ENCODE measurements at regions not wholly inside any gene's neighbourhood (a gene's known extent, or its start where the extent isn't known, plus 50 kb on each side); places are given as distances from the start of the nearest gene placed in this dataset.

DNA sequence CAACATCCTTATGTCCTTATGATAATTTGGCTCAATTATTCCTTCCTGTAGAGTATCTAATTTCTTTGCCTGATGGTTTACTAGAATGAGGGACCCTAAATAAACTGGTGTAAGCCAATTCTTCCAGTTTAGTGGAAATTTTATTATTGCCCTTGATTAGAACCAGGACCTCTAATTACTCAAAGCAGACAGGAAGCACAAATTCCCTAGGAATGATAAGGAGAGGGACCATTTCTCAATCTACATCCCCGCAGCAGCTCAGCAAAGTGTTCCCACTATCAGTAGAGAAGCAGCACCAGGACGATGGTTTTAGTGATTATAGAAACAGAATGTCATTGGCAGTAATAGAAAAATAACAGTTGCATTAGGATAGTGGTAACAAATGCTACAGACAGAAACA, 97.1 kb downstream of the PLPPR4 start:
- Histone ChIP-seq H3K4me3 (no peak overlapping the region), H3K9me3 (no peaks in the 10 kb centered on the region), H3K4me1 (no peaks in the 10 kb centered on the region), H3K27ac (no peak overlapping the region), H3K27me3 (ENCODE audit: low read depth) (no peaks in the 10 kb centered on the region), H3K36me3 (no peaks in the 10 kb centered on the region)
- DNase-seq, result no peak
- TF ChIP-seq, protein P1, sequence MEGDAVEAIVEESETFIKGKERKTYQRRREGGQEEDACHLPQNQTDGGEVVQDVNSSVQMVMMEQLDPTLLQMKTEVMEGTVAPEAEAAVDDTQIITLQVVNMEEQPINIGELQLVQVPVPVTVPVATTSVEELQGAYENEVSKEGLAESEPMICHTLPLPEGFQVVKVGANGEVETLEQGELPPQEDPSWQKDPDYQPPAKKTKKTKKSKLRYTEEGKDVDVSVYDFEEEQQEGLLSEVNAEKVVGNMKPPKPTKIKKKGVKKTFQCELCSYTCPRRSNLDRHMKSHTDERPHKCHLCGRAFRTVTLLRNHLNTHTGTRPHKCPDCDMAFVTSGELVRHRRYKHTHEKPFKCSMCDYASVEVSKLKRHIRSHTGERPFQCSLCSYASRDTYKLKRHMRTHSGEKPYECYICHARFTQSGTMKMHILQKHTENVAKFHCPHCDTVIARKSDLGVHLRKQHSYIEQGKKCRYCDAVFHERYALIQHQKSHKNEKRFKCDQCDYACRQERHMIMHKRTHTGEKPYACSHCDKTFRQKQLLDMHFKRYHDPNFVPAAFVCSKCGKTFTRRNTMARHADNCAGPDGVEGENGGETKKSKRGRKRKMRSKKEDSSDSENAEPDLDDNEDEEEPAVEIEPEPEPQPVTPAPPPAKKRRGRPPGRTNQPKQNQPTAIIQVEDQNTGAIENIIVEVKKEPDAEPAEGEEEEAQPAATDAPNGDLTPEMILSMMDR (IDR thresholded peaks at IDR 0.05), result no peak
- ATAC-seq, result no peak
- intact Hi-C loops (cut with DNase I), result no loop called here

DNA sequence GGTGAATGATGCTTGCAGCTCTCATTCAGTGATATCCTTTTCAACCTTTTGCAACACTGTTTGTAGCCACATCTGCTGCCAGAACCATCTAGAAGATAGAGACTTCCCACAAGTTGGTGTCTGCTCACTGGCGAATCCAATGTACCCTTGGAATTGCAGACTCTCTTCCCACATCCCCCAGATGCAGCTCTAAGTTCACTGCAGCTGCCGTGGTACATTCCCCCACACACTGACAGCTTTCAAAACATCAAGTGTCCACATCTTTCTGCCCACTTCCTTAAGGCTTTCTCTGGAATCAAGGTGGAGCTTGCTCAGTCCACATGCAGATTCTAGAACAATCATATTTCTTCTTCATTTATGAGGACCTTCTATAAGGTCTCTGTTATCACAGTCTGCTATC, 99.2 kb downstream of the PLPPR4 start:
- DNase-seq (no peak), ATAC-seq (no peak)
- intact Hi-C loops (cut with DNase I), result no loop called here
- TF ChIP-seq, protein P1 (IDR thresholded peaks at IDR 0.05), result no peak
- H3K27ac ChIP-seq, result no peak overlapping the region
- H3K4me3 ChIP-seq, result no peak overlapping the region
- H3K4me1 ChIP-seq, result no peaks in the 10 kb centered on the region
- no peaks in the 10 kb centered on the region for H3K27me3 ChIP-seq (ENCODE audit: low read depth)
- no peaks in the 10 kb centered on the region for H3K9me3 ChIP-seq
- no peaks in the 10 kb centered on the region for H3K36me3 ChIP-seq

DNA sequence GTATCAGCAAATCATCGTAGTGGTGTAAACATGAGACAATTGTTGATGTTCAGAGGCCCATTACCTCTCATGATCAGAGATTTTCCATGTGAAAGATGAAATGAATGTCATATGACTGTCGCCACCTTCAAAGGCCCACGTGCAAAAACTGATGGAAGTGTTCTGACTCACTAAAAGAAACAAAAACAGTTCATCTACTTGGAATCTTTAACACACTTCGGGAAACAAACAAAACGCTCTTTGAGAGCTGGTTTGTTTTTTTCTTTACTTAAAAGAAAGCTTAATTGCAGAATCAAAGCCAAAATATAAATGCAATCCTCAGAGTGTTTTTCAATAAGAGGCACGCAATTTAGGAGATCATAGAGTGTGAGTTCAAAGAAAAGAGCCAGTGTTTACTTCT, 100.8 kb downstream of the PLPPR4 start:
- DNase-seq (no peak), ATAC-seq (no peak)
- intact Hi-C loops (cut with DNase I), result no loop called here
- no peak overlapping the region for H3K27ac ChIP-seq
- no peaks in the 10 kb centered on the region for H3K27me3 ChIP-seq (ENCODE audit: low read depth)
- no peak overlapping the region for H3K4me3 ChIP-seq
- no peaks in the 10 kb centered on the region for H3K9me3 ChIP-seq
- no peaks in the 10 kb centered on the region for H3K36me3 ChIP-seq
- TF ChIP-seq, protein P1 (IDR thresholded peaks at IDR 0.05), result no peak
- no peaks in the 10 kb centered on the region for H3K4me1 ChIP-seq

DNA sequence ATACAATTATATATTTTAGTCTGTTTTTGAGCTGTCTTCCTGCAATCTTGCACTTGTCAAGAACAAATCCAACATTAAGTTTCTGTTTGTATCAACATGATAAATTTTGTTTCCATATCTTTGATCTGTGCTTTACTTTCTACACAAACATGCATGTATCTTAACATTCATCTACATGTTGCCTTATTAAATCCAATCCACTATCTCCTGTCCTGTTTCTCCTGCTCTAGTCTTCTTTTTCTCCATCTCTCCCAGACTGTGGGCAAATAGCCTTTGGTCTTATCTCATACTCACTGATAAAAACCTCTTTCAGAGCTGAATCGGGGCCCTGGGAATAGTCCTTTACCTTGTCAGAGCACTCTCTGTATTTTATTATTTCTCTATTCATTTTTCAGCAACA, 101.3 kb downstream of the PLPPR4 start:
- TF ChIP-seq, protein P1 (IDR thresholded peaks at IDR 0.05), result no peak
- H3K4me3 ChIP-seq, result no peak overlapping the region
- intact Hi-C loops (cut with DNase I), result no loop called here
- DNase-seq, result no peak
- H3K27ac ChIP-seq, result no peak overlapping the region
- no peaks in the 10 kb centered on the region for H3K27me3 ChIP-seq (ENCODE audit: low read depth)
- H3K4me1 ChIP-seq, result no peaks in the 10 kb centered on the region
- H3K36me3 ChIP-seq, result no peaks in the 10 kb centered on the region
- no peak for ATAC-seq
- H3K9me3 ChIP-seq, result no peaks in the 10 kb centered on the region

DNA sequence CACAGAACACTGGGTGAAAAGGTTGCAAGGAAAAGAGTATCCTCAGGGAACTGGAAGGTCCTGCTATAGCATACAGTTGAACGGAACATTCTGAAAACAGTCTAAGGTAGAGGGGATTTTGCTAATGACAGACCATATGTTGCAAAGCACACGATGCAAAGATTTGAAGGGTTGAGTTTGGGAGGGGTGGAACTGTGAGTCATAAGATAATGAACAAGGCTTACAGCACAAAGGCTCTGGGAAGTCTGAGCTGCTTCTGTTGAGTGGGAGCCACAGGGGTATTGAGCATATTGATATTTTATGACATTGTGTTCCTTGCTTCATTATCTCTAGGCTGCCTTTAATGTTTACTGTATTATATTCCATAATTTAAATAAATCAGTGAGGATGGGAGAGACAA, 104.9 kb downstream of the PLPPR4 start:
- Histone ChIP-seq H3K4me3 (no peak overlapping the region), H3K27ac (no peak overlapping the region), H3K4me1 (no peaks in the 10 kb centered on the region), H3K36me3 (no peaks in the 10 kb centered on the region), H3K27me3 (ENCODE audit: low read depth) (no peaks in the 10 kb centered on the region), H3K9me3 (no peaks in the 10 kb centered on the region)
- TF ChIP-seq, protein P1 (IDR thresholded peaks at IDR 0.05), result no peak
- intact Hi-C loops (cut with DNase I), result no loop called here
- no peak for DNase-seq
- ATAC-seq, result no peak

DNA sequence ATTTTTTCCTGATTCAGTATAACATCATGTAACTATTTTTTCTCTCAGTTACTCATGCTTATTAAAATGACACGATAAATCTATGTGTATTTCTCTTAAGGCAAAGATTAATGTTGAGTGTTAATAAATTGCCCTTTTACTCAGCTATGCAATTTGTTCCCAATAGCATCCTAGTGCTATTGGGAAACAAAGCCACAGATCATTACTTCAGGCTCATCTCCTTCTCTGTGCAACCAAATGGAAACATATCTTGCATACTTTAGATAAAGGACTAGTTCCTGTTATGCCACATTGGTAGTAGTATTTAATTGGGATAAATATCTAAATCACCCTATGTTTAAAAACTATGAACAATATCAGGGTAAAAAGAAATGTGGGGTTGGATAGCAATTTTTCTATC, 106.2 kb downstream of the PLPPR4 start:
- Histone ChIP-seq H3K9me3 (no peaks in the 10 kb centered on the region), H3K4me3 (no peak overlapping the region), H3K36me3 (no peaks in the 10 kb centered on the region), H3K27ac (no peak overlapping the region), H3K4me1 (no peaks in the 10 kb centered on the region), H3K27me3 (ENCODE audit: low read depth) (no peaks in the 10 kb centered on the region)
- intact Hi-C loops (cut with DNase I), result no loop called here
- DNase-seq (no peak), ATAC-seq (no peak)
- TF ChIP-seq, protein P1 (IDR thresholded peaks at IDR 0.05), result no peak
